GM12864 (cell line): ENCODE measurements at regions not wholly inside any gene's neighbourhood (a gene's known extent, or its start where the extent isn't known, plus 50 kb on each side); places are given as distances from the start of the nearest gene placed in this dataset.

Source experiments
- DNase-seq: peaks from one replicate; pipeline ENCODE4 v3.0.0-alpha.2; 2011; ENCODE audit warnings: low read depth
- H3K4me3 ChIP-seq: 2 replicates; pipeline ENCODE4 v1.5.1; 2011; ENCODE audit warnings: mild to moderate bottlenecking, low read depth, low read length, control low read depth
- CTCF ChIP-seq: IDR thresholded peaks from 2 replicates; pipeline ENCODE4 v1.5.1; 2011; ENCODE audit warnings: low read depth, mild to moderate bottlenecking, moderate library complexity, low read length, control low read depth, inconsistent platforms; ENCODE audit errors: missing control alignments

GRCh38 chr11:32172041-32172847 lies 81.4 kb downstream of the RCN1 start:
- no peak overlapping the region for H3K4me3 ChIP-seq
- DNase-seq, result no peak
- no peak for TF ChIP-seq CTCF

- peak; percentile 62 for TF ChIP-seq CTCF
- H3K4me3 ChIP-seq, result no peak overlapping the region
- no peak for DNase-seq
Measured at GRCh38 chr11:32172848-32173834, 82.3 kb downstream of the RCN1 start.

- TF ChIP-seq CTCF, result no peak
- no peak for DNase-seq
- no peak overlapping the region for H3K4me3 ChIP-seq
Measured at GRCh38 chr11:32173977-32174376, 83.1 kb downstream of the RCN1 start.

- TF ChIP-seq CTCF, result peak; percentile 85
- no peak overlapping the region for H3K4me3 ChIP-seq
- peak; percentile 67 for DNase-seq
Measured at GRCh38 chr11:32176223-32176934, 85.5 kb downstream of the RCN1 start.

GRCh38 chr11:32178692-32179091 lies 87.8 kb downstream of the RCN1 start:
- no peak for TF ChIP-seq CTCF
- H3K4me3 ChIP-seq, result no peak overlapping the region
- DNase-seq, result no peak

GRCh38 chr11:32183512-32183911 lies 92.6 kb downstream of the RCN1 start:
- H3K4me3 ChIP-seq, result no peak overlapping the region
- no peak for DNase-seq
- TF ChIP-seq CTCF, result no peak
